BJ (cell line): ENCODE measurements at regions not wholly inside any gene's neighbourhood (a gene's known extent, or its start where the extent isn't known, plus 50 kb on each side); places are given as distances from the start of the nearest gene placed in this dataset.
"Not testable (repeated sequence)": the region's sequence is repeated elsewhere in the genome, so short reads cannot be mapped to it uniquely, and the experiment has no call there.

Experiments used
- CTCF ChIA-PET: fragments of 350-600 bp; formaldehyde crosslinking; extraction: SDS; loops from one replicate; lab custom pipeline; 2021; ENCODE audit warnings: antibody characterized with exemption, inconsistent platforms; lab: Yijun Ruan, JAX
- POLR2A ChIA-PET: fragments of 300-600 bp; sonication (Branson Sonifier 250); formaldehyde crosslinking; extraction: SDS; loops from one replicate; lab custom pipeline; 2021; ENCODE audit warnings: antibody characterized with exemption; lab: Charles Lee
- DNase-seq: peaks from one replicate; pipeline ENCODE4 v3.0.0-alpha.2; 2011; ENCODE audit warnings: low read depth
- H3K27me3 ChIP-seq: 2 replicates; pipeline ENCODE4 v1.6.0; 2011; ENCODE audit warnings: low read length; ENCODE audit not compliant: control insufficient read depth, insufficient read depth
- H3K36me3 ChIP-seq: 2 replicates; pipeline ENCODE4 v1.5.1; 2011; ENCODE audit warnings: low read length; ENCODE audit not compliant: control insufficient read depth, insufficient read depth
- H3K4me3 ChIP-seq: 2 replicates; pipeline ENCODE4 v1.5.1; 2011; ENCODE audit warnings: low read depth, mild to moderate bottlenecking, control low read depth, low read length
- TF ChIP-seq, protein P1 (sequence below): IDR thresholded peaks from 2 replicates; pipeline ENCODE4 v1.5.1; 2011; ENCODE audit warnings: low read depth, mild to moderate bottlenecking, control low read depth, inconsistent platforms, low read length, moderate library complexity; ENCODE audit not compliant: insufficient read depth

DNA sequence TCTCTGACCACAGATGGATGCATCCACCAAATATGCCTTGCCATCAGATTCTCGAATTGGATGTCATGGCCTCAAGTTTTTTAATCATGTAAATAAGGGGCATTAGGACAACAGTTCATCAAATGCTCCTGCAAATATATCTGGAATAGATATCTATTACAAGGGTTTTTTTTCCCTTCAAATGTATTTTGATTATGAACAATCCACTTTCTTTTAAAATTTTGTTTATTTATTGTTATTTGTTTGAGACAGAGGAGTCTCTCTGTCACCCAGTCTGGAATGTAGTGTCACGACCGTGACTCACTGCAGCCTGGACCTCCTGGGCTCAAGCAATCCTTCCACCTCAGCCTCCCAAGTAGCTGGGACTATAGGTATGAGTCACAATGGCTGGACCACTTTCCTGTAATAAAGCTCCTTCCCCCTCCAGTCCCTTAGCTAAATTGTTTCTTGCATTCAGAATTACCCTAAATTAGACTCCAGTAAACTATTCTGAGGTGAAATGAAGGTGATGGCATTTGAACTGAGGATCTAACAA lies 1412.1 kb downstream of the EFNA5 start:
- DNase-seq: no peak
- CTCF ChIA-PET: interaction anchor here (1.5 kb wide), 1 partner anchor 10 kb away, joined by 3 read pairs; no protein-coding TSS in a partner anchor
- TF ChIP-seq, protein P1, sequence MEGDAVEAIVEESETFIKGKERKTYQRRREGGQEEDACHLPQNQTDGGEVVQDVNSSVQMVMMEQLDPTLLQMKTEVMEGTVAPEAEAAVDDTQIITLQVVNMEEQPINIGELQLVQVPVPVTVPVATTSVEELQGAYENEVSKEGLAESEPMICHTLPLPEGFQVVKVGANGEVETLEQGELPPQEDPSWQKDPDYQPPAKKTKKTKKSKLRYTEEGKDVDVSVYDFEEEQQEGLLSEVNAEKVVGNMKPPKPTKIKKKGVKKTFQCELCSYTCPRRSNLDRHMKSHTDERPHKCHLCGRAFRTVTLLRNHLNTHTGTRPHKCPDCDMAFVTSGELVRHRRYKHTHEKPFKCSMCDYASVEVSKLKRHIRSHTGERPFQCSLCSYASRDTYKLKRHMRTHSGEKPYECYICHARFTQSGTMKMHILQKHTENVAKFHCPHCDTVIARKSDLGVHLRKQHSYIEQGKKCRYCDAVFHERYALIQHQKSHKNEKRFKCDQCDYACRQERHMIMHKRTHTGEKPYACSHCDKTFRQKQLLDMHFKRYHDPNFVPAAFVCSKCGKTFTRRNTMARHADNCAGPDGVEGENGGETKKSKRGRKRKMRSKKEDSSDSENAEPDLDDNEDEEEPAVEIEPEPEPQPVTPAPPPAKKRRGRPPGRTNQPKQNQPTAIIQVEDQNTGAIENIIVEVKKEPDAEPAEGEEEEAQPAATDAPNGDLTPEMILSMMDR: no peak

DNA sequence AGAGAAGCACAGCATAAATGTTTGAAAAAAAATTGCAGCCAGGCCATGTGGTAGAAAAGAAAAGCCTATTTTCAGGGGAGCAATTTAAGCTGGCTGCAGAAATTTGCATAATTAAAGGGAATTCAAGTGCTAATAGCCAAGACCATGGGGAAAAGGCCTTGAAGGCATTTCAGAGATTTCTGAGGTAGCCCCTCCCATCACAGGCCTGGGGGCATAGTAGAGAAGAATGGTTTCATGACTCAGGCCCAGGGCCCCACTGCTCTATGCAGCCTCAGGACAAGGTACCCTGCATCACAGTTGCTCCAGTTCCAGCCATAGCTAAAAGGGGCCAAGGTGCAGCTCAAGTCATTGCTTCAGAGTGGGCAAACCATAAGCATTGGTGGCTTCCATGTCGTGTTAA lies 1416.0 kb downstream of the EFNA5 start:
- ChIA-PET POLR2A (interaction anchor here (0.5 kb wide), 1 partner anchor 257 kb away, joined by 24 read pairs; no protein-coding TSS in a partner anchor), CTCF (no interaction called here)
- H3K27me3 ChIP-seq: no peaks in the 10 kb centered on the region
- no peak overlapping the region for H3K4me3 ChIP-seq
- no peaks in the 10 kb centered on the region for H3K36me3 ChIP-seq
- DNase-seq: no peak
- TF ChIP-seq, protein P1: no peak

More for the DNA sequence above, 1412.1 kb downstream of the EFNA5 start:
- Histone ChIP-seq H3K4me3 (no peak overlapping the region), H3K36me3 (no peaks in the 10 kb centered on the region), H3K27me3 (no peaks in the 10 kb centered on the region)
- POLR2A ChIA-PET: no interaction called here

DNA sequence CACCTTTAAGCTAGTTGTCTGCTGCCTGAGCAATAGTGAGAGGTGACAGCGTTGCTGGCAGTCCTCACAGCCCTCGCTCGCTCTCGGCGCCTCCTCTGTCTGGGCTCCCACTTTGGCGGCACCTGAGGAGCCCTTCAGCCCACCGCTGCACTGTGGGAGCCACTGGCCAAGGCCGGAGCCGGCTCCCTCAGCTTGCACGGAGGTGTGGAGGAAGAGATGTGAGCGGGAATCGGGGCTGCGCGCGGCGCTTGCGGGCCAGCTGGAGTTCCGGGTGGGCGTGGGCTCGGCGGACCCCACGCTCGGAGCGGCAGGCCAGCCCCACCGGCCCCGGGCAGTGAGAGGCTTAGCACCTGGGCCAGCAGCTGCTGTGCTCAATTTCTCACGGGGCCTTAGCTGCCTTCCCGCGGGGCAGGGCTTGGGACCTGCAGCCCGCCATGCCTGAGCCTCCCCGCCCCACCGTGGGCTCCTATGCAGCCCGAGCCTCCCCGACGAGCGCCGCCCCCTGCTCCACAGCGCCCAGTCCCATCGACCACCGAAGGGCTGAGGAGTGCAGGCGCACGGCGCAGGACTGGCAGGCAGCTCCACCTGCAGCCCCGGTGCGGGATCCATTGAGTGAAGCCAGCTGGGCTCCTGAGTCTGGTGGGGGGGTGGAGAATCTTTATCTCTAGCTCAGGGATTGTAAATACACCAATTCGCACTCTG lies 1424.5 kb downstream of the EFNA5 start:
- H3K36me3 ChIP-seq, POLR2A ChIA-PET, DNase-seq, H3K27me3 ChIP-seq, H3K4me3 ChIP-seq: not testable (repeated sequence)
- CTCF ChIA-PET: interaction anchor here (0.9 kb wide), 1 partner anchor 18 kb away, joined by 4 read pairs; no protein-coding TSS in a partner anchor

DNA sequence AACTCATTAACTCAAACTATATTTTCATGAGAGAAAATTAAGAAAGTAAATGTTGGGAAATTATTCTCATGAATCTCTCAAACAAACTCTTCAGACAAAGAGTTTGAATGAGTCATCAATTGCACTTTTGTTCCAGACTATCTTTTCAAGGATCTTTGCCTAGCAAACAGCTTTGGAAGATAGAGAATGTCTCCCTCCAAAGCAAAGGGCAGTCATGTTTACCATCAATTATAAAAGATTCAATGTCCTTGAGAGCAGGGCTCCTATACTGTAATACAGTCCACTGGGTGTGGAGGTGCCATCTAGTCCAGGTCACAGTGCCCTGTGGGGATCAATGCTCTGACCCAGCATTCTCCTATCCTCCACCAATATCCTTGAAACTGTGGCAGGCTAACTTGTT lies 1429.3 kb downstream of the EFNA5 start:
- Histone ChIP-seq H3K36me3 (no peaks in the 10 kb centered on the region), H3K4me3 (no peak overlapping the region), H3K27me3 (no peaks in the 10 kb centered on the region)
- TF ChIP-seq, protein P1: no peak
- ChIA-PET CTCF (no interaction called here), POLR2A (no interaction called here)
- DNase-seq: no peak

DNA sequence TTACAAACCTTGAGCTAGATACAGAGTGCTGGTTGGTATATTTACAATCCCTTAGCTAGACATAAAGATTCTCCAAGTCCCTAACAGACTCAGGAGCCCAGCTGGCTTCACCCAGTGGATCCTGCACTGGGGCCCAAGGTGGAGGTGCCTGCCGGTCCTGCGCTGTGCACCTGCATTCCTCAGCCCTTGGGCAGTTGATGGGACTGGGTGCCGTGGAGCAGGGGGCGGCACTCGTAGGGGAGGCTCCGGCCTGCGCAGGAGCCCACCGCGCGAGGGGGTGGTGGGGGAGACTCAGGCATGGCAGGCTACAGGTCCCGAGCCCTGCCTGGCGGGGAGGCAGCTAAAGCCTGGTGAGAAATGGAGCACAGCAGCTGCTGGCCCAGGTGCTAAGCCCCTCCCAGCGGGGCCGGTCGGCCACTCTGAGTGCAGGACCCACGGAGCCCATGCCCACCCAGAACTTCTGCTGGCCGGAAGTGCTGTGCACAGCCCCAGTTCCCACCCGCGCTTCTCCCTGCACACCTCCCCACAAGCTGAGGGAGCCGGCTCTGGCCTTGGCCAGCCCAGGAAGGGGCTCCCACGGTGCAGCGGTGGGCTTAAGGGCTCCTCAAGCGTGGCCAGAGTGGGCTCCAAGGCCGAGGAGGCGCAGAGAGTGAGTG lies 1464.7 kb downstream of the EFNA5 start:
- no peak for DNase-seq
- ChIA-PET CTCF (no interaction called here), POLR2A (no interaction called here)
- Histone ChIP-seq H3K27me3 (no peaks in the 10 kb centered on the region), H3K4me3 (no peak overlapping the region), H3K36me3 (no peaks in the 10 kb centered on the region)
- TF ChIP-seq, protein P1: no peak
